Tibial artery (tissue), 4 donors: ENCODE measurements at regions not wholly inside any gene's neighbourhood (a gene's known extent, or its start where the extent isn't known, plus 50 kb on each side); places are given as distances from the start of the nearest gene placed in this dataset.

Experiments used
- DNase-seq, 2 donors: peaks; one replicate each; pipeline ENCODE4 v3.0.0-alpha.2; 2019
- H3K27ac ChIP-seq, 2 donors: fragments of 200-600 bp; sonication (generic) in 1 of 2; 1 replicate in 1 of 2; 2 replicates in 1 of 2; pipeline ENCODE4 v1.5.1; 2018 to 2019; ENCODE audit warnings: mild to moderate bottlenecking in 1 of 2
- H3K27me3 ChIP-seq, 2 donors: fragments of 200-600 bp; sonication (generic) in 1 of 2; one replicate each; pipeline versions ENCODE4 v1.5.1 to v1.6.0; 2016 to 2019
- H3K36me3 ChIP-seq, 3 donors: fragments of 200-600 bp; sonication (generic) in 2 of 3; one replicate each; pipeline ENCODE4 v1.5.1; 2016 to 2019; ENCODE audit warnings: mild to moderate bottlenecking in 2 of 3
- H3K4me1 ChIP-seq, 4 donors: fragments of 200-600 bp; sonication (generic) in 2 of 4; 1 replicate in 3 of 4; 2 replicates in 1 of 4; pipeline ENCODE4 v1.5.1; 2016 to 2019
- H3K4me3 ChIP-seq, 2 donors: fragments of 200-600 bp; sonication (generic) in 1 of 2; 1 replicate in 1 of 2; 2 replicates in 1 of 2; pipeline ENCODE4 v1.5.1; 2018 to 2019; ENCODE audit warnings: mild to moderate bottlenecking in 2 of 2
- H3K9me3 ChIP-seq, 3 donors: fragments of 200-600 bp; sonication (generic) in 1 of 3; one replicate each; pipeline ENCODE4 v1.5.1; 2016 to 2019
- CTCF ChIP-seq, 2 experiments: fragments of 200-600 bp in 1 of 2; fragments of 450-650 bp in 1 of 2; IDR thresholded peaks; one replicate each; pipeline ENCODE4 v1.5.1; 2017 to 2019; ENCODE audit warnings: antibody characterized with exemption in 2 of 2, mild to moderate bottlenecking in 1 of 2, moderate library complexity in 1 of 2
- intact Hi-C: fragments of 100-400 bp; cut with DNase I; formaldehyde crosslinking; loops from one replicate; pipeline ENCODE4 v1.15.0; 2023; ENCODE audit warnings: low total_unique reads

DNA sequence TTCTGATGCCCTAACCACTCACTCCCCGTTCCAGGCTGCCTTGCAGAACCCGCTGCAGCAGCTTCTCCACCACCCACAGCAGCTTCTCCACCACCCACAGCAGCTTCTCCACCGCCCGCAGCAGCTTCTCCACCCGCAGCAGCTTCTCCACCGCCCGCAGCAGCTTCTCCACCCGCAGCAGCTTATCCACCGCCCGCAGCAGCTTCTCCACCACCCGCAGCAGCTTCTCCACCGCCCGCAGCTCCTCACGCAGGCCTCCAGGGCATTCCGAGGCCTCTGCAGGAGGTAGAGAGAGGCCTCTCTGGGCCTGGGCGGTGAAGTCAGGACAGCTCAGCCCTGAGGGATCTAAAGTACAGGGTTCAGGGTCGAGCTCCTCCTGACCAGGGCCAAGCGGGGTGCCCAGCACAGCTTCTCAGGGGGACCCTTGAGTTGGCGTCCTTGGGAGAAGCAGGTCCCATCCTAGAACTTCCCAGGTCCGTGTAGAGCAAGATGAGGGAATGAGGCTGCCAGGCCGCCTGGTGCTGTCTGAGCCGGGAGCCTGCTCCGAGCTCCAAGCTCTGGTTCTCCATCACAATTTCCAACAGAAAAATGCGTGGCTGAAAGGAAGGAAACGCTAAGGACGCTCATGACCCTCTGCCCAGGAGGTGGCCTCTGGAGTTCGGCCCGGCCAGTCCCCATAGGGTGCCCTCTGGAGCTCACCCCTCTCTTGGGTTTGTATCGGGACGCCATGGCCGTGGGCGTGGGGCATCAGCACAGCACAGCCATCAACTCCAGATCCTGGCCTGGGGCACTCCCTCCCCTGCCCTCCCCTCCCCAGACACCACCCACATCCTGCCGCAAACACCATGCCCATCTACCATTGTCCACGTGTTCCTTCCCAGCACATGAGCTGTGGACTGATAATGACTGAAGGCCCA lies 528.6 kb downstream of the BRD1 start:
- Histone ChIP-seq H3K4me3 (no peak overlapping the region), H3K27ac (no peak overlapping the region), H3K4me1 (no peaks in the 10 kb centered on the region), H3K9me3 (peaks cover 0 to 15% (median 0%) of the 10 kb centered on the region in 3 donors), H3K27me3 (peaks cover 0 to 5% of the 10 kb centered on the region in 2 donors), H3K36me3 (no peaks in the 10 kb centered on the region)
- intact Hi-C loops, result no loop called here
- peak; percentile 11 to 51 for DNase-seq
- no peak for TF ChIP-seq CTCF (IDR thresholded peaks at IDR 0.05)

DNA sequence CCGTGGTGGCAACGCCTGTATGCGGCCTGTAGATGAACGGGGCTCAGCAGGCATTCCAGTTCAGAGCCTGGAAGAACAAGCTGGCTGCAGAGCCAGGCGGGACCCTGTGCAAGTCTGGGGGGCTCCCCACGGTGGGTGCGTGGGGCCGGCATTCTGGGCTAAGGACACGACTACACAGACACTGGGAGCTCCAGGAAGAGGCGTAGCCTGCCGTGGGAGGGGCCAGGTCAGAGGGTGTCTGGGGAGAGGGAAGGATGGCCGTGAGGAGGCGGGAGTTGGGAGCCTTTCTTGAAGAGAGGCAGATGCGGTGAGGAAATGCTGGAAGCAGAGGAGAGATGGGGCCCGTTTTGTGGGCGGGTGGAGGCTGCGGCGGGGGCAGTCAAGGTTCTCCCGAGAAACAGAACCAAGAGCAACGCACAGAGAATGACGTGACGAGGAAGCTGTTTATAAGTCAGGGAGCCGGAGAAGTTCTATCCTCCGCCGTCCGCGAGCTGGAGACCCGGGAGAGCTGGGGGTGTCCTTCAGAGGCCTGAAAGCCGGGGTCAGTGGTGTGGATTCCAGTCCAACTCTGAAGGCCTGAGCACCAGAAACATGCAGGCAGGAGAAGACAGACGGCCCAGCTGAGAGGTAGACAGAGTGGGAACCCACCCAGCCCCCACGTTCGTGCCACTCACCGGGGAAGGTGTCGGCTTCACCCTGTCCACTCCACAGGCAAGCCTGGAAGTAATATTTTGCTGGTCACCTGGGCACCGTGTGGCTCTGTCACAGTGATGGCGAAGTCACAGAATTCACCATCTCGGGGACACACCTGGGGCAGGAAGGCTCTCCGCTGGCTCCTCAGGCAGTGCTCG lies 529.6 kb downstream of the BRD1 start:
- Histone ChIP-seq H3K4me1 (no peaks in the 10 kb centered on the region), H3K27ac (no peak overlapping the region), H3K36me3 (no peaks in the 10 kb centered on the region), H3K27me3 (no peaks in the 10 kb centered on the region), H3K9me3 (peaks cover 0 to 15% (median 1%) of the 10 kb centered on the region in 3 donors), H3K4me3 (no peak overlapping the region)
- no peak for TF ChIP-seq CTCF (IDR thresholded peaks at IDR 0.05)
- peak; percentile 11 to 52 for DNase-seq
- intact Hi-C loops, result no loop called here

- H3K36me3 ChIP-seq, result no peaks in the 10 kb centered on the region
- H3K4me1 ChIP-seq, result no peaks in the 10 kb centered on the region
- no peaks in the 10 kb centered on the region for H3K27me3 ChIP-seq
- H3K4me3 ChIP-seq, result no peak overlapping the region
- H3K9me3 ChIP-seq, result peaks cover 0 to 15% (median 8%) of the 10 kb centered on the region in 3 donors
- no peak overlapping the region for H3K27ac ChIP-seq
- intact Hi-C loops, result no loop called here
- no peak for TF ChIP-seq CTCF (IDR thresholded peaks at IDR 0.05)
- peak in 1 of 2 donors; percentile 9 for DNase-seq
Measured at GRCh38 chr22:49297286-49297870, 530.3 kb downstream of the BRD1 start.

- Histone ChIP-seq H3K27ac (no peak overlapping the region), H3K36me3 (no peaks in the 10 kb centered on the region), H3K4me3 (no peak overlapping the region), H3K9me3 (peaks cover 0 to 15% (median 8%) of the 10 kb centered on the region in 3 donors), H3K4me1 (no peaks in the 10 kb centered on the region), H3K27me3 (no peaks in the 10 kb centered on the region)
- TF ChIP-seq CTCF (IDR thresholded peaks at IDR 0.05), result no peak
- peak; percentile 8 to 45 for DNase-seq
- intact Hi-C loops, result no loop called here
Measured at GRCh38 chr22:49296561-49296960, 531.1 kb downstream of the BRD1 start.

GRCh38 chr22:49295851-49296560 lies 531.7 kb downstream of the BRD1 start:
- TF ChIP-seq CTCF (IDR thresholded peaks at IDR 0.05), result no peak
- Histone ChIP-seq H3K4me1 (no peaks in the 10 kb centered on the region), H3K9me3 (peaks cover 0 to 15% (median 8%) of the 10 kb centered on the region in 3 donors), H3K4me3 (no peak overlapping the region), H3K27ac (no peak overlapping the region), H3K27me3 (no peaks in the 10 kb centered on the region), H3K36me3 (no peaks in the 10 kb centered on the region)
- DNase-seq, result peak; percentile 13 to 51
- intact Hi-C loops, result no loop called here
